Keratinocyte (primary cell): ENCODE measurements at regions not wholly inside any gene's neighbourhood (a gene's known extent, or its start where the extent isn't known, plus 50 kb on each side); places are given as distances from the start of the nearest gene placed in this dataset.

ENCODE experiments used
- DNase-seq: peaks from one replicate; pipeline ENCODE4 v3.0.0-alpha.2; 2011; ENCODE audit warnings: low read depth, missing footprints, low spot score
- FAIRE-seq: peaks from 2 replicates; lab custom pipeline; 2011; peaks lifted over from hg19 to GRCh38; lab: Jason Lieb, UNC
- H2AFZ ChIP-seq: 2 replicates; pipeline ENCODE4 v1.6.0; 2012; ENCODE audit warnings: low read length, control low read depth, inconsistent platforms; ENCODE audit not compliant: control insufficient read depth
- H3K27ac ChIP-seq: 2 replicates; pipeline ENCODE4 v1.5.1; 2011; ENCODE audit warnings: low read length; ENCODE audit not compliant: control insufficient read depth, insufficient read depth
- H3K27me3 ChIP-seq: 3 replicates; pipeline ENCODE4 v1.6.0; 2011; ENCODE audit warnings: low read length; ENCODE audit not compliant: control insufficient read depth, insufficient read depth; ENCODE audit errors: extremely low read depth
- H3K36me3 ChIP-seq, 2 experiments: 2 replicates in 1 of 2; 3 replicates in 1 of 2; pipeline ENCODE4 v1.5.1; 2011; ENCODE audit warnings: low read length in 2 of 2, mild to moderate bottlenecking in 1 of 2; ENCODE audit not compliant: control insufficient read depth in 2 of 2, insufficient read depth in 2 of 2; ENCODE audit errors: extremely low read depth in 1 of 2
- H3K4me1 ChIP-seq: 3 replicates; pipeline ENCODE4 v1.5.1; 2011; ENCODE audit warnings: low read length; ENCODE audit not compliant: control insufficient read depth, insufficient read depth; ENCODE audit errors: extremely low read depth
- H3K4me2 ChIP-seq: 3 replicates; pipeline ENCODE4 v1.6.0; 2011; ENCODE audit warnings: low read depth, low read length; ENCODE audit not compliant: control insufficient read depth, insufficient read depth; ENCODE audit errors: extremely low read depth
- H3K4me3 ChIP-seq, 3 experiments: fragments of 200-600 bp in 1 of 3; sonication (generic) in 1 of 3; 2 replicates in 2 of 3; 3 replicates in 1 of 3; pipeline ENCODE4 v1.5.1; 2011 to 2016; ENCODE audit warnings: low read length in 3 of 3, mild to moderate bottlenecking in 3 of 3, control low read depth in 2 of 3, inconsistent platforms in 1 of 3, low read depth in 1 of 3, mixed read lengths in 1 of 3, mixed run types in 1 of 3, moderate library complexity in 1 of 3; ENCODE audit not compliant: control insufficient read depth in 2 of 3, insufficient read depth in 2 of 3; ENCODE audit errors: extremely low read depth in 1 of 3
- H3K79me2 ChIP-seq: 2 replicates; pipeline ENCODE4 v1.6.0; 2012; ENCODE audit warnings: low read length; ENCODE audit not compliant: control insufficient read depth, insufficient read depth
- H3K9ac ChIP-seq: 3 replicates; pipeline ENCODE4 v1.6.0; 2011; ENCODE audit warnings: low read length; ENCODE audit not compliant: control insufficient read depth, insufficient read depth; ENCODE audit errors: extremely low read depth
- H3K9me1 ChIP-seq: 3 replicates; pipeline ENCODE4 v1.6.0; 2011; ENCODE audit warnings: low read length; ENCODE audit not compliant: control insufficient read depth, insufficient read depth; ENCODE audit errors: extremely low read depth
- H3K9me3 ChIP-seq: 2 replicates; pipeline ENCODE4 v1.5.1; 2012; ENCODE audit warnings: low read depth, low read length; ENCODE audit not compliant: control insufficient read depth
- H4K20me1 ChIP-seq: 3 replicates; pipeline ENCODE4 v1.6.0; 2011; ENCODE audit warnings: low read length; ENCODE audit not compliant: control insufficient read depth, insufficient read depth; ENCODE audit errors: extremely low read depth
- CTCF ChIP-seq, 3 experiments: IDR thresholded peaks in 1 of 3; conservative IDR thresholded peaks in 1 of 3; optimal IDR thresholded peaks in 1 of 3; 2 replicates in 2 of 3; 3 replicates in 1 of 3; pipeline versions ENCODE3 to v1.5.1; 2011; ENCODE audit warnings: low read length in 3 of 3, mild to moderate bottlenecking in 3 of 3, moderate library complexity in 2 of 3, control low read depth in 1 of 3, inconsistent platforms in 1 of 3; ENCODE audit not compliant: insufficient read depth in 2 of 3; ENCODE audit errors: extremely low read depth in 1 of 3
- EZH2 ChIP-seq: IDR thresholded peaks from one replicate; pipeline ENCODE4 v1.6.1; 2012; ENCODE audit warnings: inconsistent platforms, mild to moderate bottlenecking, low read length, moderate library complexity
- dilution Hi-C: fragments of 300-500 bp; cut with MboI; formaldehyde crosslinking; loops from one replicate; pipeline ENCODE4 v1.7.0; 2020; ENCODE audit warnings: low sequenced_read_pairs; ENCODE audit not compliant: extremely low pct_ligation_motif_present

GRCh38 chr3:71956069-71956340 is 171.1 kb upstream of the PROK2 start:
- Histone ChIP-seq H3K9me3 (no peaks in the 10 kb centered on the region), H2AFZ (no peak overlapping the region), H3K79me2 (no peaks in the 10 kb centered on the region), H3K27me3 (no peaks in the 10 kb centered on the region), H4K20me1 (no peaks in the 10 kb centered on the region), H3K4me2 (no peak overlapping the region), H3K4me1 (no peaks in the 10 kb centered on the region), H3K36me3 (no peaks in the 10 kb centered on the region), H3K27ac (no peak overlapping the region), H3K9me1 (no peaks in the 10 kb centered on the region), H3K4me3 (no peak overlapping the region), H3K9ac (no peak overlapping the region)
- TF ChIP-seq EZH2 = no peak
- no peak for TF ChIP-seq CTCF (optimal IDR thresholded peaks at IDR 0.05 in 1 of 3, IDR thresholded peaks at IDR 0.05 in 1 of 3, conservative IDR thresholded peaks at IDR 0.05 in 1 of 3; ENCODE audit: extremely low read depth in 1 of 3, insufficient read depth in 2 of 3, low read length in 3 of 3)
- DNase-seq (no peak), FAIRE-seq (no peak)
- dilution Hi-C loops = no loop called here

DNA sequence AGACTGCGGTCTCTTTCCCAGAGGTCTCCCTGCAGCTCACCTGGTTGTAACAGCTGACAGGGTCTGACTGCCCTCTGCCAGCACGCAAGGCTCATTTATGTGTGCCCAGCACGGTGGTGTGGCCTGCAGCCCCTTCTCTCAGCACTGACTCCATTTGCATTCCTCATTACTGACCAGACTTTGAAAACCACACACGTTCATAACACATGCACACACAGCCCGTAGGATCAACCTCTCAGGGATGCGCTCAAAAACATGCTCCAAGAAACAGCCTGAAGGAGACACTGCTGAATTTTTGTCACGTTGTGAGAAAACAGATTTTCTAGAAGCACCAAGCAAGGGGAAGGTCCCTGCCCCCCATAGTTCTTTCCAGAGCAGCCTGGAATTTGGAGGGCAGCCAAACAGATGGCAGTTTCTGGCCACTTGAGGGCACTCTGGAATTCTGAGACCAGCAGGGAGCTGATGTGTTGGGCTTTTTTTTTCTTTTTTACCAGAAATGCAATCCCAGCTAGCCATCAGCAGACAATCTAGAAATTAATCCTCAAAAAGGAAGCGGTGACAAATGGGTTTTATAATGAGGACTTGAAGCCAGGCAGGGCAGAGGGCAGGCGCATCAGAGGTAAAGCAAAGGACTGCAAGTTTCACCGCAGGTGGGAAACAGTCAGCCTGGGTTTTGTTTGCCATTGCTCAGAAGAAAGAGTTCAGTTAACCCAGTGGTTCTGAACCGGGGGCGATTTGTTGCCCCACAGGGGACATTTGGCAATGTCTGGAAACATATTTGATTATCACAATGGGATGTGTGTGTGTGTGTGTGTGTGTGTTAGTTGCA is 170.5 kb upstream of the PROK2 start:
- Histone ChIP-seq H4K20me1 (no peaks in the 10 kb centered on the region), H3K36me3 (no peaks in the 10 kb centered on the region), H3K4me3 (no peak overlapping the region), H3K9me3 (no peaks in the 10 kb centered on the region), H3K9me1 (no peaks in the 10 kb centered on the region), H3K79me2 (no peaks in the 10 kb centered on the region), H3K27me3 (no peaks in the 10 kb centered on the region), H3K9ac (no peak overlapping the region), H2AFZ (no peak overlapping the region), H3K4me1 (no peaks in the 10 kb centered on the region), H3K27ac (no peak overlapping the region), H3K4me2 (no peak overlapping the region)
- DNase-seq (no peak), FAIRE-seq (no peak)
- TF ChIP-seq EZH2 (no peak), CTCF (optimal IDR thresholded peaks at IDR 0.05 in 1 of 3, IDR thresholded peaks at IDR 0.05 in 1 of 3, conservative IDR thresholded peaks at IDR 0.05 in 1 of 3; ENCODE audit: extremely low read depth in 1 of 3, insufficient read depth in 2 of 3, low read length in 3 of 3) (peak; percentile 55 to 76 (median 71))
- dilution Hi-C loops = no loop called here
